Endothelial cell (in vitro differentiated cells): ENCODE measurements at regions not wholly inside any gene's neighbourhood (a gene's known extent, or its start where the extent isn't known, plus 50 kb on each side); places are given as distances from the start of the nearest gene placed in this dataset.

Source experiments
- DNase-seq: peaks from one replicate; pipeline ENCODE4 v3.0.0; 2021; ENCODE audit warnings: low spot score
- H3K27ac Mint-ChIP-seq: one replicate; pipeline ENCODE4 v1.8.0; 2021; ENCODE audit warnings: mixed read lengths, inconsistent platforms; ENCODE audit not compliant: unreplicated experiment
- H3K27me3 Mint-ChIP-seq: one replicate; pipeline ENCODE4 v1.8.0; 2021; ENCODE audit warnings: mild to moderate bottlenecking, moderate library complexity, mixed read lengths, inconsistent platforms; ENCODE audit not compliant: unreplicated experiment
- H3K36me3 Mint-ChIP-seq: one replicate; pipeline ENCODE4 v1.8.0; 2021; ENCODE audit warnings: mild to moderate bottlenecking, low read depth, mixed read lengths, inconsistent platforms; ENCODE audit not compliant: unreplicated experiment
- H3K4me1 Mint-ChIP-seq: one replicate; pipeline ENCODE4 v1.8.0; 2021; ENCODE audit warnings: mild to moderate bottlenecking, mixed read lengths, inconsistent platforms; ENCODE audit not compliant: unreplicated experiment
- H3K4me3 Mint-ChIP-seq: one replicate; pipeline ENCODE4 v1.8.0; 2021; ENCODE audit warnings: mild to moderate bottlenecking, mixed read lengths, inconsistent platforms; ENCODE audit not compliant: unreplicated experiment
- H3K9me3 Mint-ChIP-seq: one replicate; pipeline ENCODE4 v1.8.0; 2021; ENCODE audit warnings: mixed read lengths, inconsistent platforms; ENCODE audit not compliant: unreplicated experiment
- TF ChIP-seq, protein P1 (sequence below): fragments of 200-600 bp; sonication (generic); IDR thresholded peaks from one replicate; pipeline ENCODE4 v1.5.0; 2021; ENCODE audit warnings: antibody characterized with exemption; ENCODE audit not compliant: unreplicated experiment

- Mint-ChIP-seq H3K27ac (no peak overlapping the region), H3K9me3 (no peaks in the 10 kb centered on the region), H3K36me3 (no peaks in the 10 kb centered on the region), H3K4me1 (no peaks in the 10 kb centered on the region), H3K4me3 (no peak overlapping the region), H3K27me3 (no peaks in the 10 kb centered on the region)
- TF ChIP-seq, protein P1, sequence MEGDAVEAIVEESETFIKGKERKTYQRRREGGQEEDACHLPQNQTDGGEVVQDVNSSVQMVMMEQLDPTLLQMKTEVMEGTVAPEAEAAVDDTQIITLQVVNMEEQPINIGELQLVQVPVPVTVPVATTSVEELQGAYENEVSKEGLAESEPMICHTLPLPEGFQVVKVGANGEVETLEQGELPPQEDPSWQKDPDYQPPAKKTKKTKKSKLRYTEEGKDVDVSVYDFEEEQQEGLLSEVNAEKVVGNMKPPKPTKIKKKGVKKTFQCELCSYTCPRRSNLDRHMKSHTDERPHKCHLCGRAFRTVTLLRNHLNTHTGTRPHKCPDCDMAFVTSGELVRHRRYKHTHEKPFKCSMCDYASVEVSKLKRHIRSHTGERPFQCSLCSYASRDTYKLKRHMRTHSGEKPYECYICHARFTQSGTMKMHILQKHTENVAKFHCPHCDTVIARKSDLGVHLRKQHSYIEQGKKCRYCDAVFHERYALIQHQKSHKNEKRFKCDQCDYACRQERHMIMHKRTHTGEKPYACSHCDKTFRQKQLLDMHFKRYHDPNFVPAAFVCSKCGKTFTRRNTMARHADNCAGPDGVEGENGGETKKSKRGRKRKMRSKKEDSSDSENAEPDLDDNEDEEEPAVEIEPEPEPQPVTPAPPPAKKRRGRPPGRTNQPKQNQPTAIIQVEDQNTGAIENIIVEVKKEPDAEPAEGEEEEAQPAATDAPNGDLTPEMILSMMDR = no peak
- DNase-seq = no peak
These were observed 188.0 kb upstream of the TENT5A start for GRCh38 chr6:81940451-81940985.

DNA sequence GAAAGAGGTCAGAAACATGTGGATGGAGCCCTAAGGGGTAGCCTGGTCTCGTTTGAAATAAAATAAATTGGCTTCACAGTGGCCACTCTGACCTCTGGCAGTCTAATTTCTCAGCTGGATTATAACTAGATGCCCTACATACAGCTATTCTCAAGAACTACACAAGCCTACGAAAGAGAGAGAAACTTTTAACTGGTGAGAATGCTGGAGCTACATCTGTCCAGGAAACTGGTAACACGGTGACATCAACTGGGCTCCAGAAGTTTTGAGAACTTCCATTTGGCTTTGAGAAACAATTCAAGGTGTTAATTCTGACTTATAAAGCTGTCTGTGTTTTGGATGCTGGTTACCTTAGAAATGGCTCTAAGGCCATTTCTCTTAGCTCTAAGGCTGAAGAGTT is 187.3 kb upstream of the TENT5A start:
- Mint-ChIP-seq H3K36me3 (no peaks in the 10 kb centered on the region), H3K27me3 (no peaks in the 10 kb centered on the region), H3K4me3 (no peak overlapping the region), H3K4me1 (no peaks in the 10 kb centered on the region), H3K9me3 (no peaks in the 10 kb centered on the region), H3K27ac (no peak overlapping the region)
- DNase-seq = no peak
- TF ChIP-seq, protein P1 = no peak

DNA sequence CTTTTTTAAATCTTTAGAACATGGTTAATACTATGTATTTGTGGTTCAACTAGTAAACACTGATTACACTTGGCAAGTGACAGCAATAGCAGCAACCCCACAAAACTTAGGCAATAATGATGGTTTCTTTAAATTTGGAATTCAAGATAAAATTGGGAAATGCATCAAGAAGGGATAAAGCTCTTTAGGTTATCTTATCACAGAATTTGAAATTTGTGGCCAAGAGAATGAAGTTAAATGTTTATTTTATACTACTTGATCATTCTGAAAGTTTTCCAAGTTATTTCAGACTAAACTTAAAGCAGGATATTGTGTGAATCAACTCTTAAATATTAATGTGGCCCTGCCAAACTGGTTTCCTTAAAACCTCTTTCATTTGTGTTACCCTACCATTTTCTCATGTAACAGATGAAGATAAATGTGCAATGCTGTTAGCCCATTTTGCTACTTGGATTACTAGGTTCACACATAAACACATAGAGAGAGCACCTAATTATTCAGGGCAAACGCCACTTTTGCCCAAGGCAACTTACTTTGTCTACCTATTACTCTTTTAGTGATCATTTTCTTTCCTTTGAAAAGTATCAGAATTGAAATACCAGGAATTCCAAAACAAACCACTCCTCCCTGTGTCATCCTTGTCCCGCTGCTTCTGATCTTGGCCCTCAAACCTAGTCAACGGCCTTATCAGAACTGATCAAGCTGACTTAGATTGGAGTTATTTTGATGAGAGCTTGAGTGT is 186.7 kb upstream of the TENT5A start:
- Mint-ChIP-seq H3K27ac (no peak overlapping the region), H3K4me3 (no peak overlapping the region), H3K27me3 (peaks cover 2% of the 10 kb centered on the region), H3K36me3 (no peaks in the 10 kb centered on the region), H3K4me1 (no peaks in the 10 kb centered on the region), H3K9me3 (no peaks in the 10 kb centered on the region)
- no peak for DNase-seq
- TF ChIP-seq, protein P1 = no peak

DNA sequence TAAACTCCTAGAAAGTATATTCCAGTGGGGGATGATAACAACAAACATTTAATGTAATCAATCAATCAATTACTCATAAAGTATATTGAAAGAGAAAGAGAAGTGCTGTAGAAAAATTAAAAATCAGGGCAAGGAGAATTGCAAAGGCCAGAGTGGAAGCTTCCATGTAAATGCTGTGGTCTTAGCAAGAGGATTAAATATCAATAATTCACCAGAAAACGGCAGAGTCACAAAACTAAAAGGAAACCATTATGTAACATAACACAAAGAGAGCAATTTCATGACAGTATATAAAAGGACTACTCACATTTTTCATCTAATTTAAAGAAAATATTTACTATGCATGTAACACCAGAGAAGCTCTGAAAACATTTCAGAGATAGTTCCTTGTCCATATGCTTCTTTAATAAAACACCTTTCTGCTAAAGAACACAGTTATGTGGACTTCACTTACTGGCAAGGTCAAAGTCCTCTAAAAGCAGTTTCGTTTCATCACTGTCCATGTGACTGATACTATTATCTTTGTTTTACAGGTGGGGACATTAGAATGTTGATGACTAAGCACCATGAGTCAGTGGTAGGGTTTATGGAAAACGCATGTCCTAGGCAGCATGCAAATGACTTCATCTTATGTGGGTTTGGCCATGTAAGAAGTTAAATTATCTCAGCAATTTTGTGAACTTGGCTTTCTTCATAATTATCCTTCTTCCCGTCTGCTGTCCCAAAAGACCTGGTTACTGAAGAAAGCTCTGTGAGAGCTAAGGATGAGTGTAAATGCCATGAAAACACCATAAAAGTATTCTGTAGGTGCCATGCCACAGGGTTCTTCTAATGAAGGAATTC is 185.8 kb upstream of the TENT5A start:
- H3K27me3 Mint-ChIP-seq = peaks cover 2% of the 10 kb centered on the region
- H3K27ac Mint-ChIP-seq = no peak overlapping the region
- H3K4me1 Mint-ChIP-seq = no peaks in the 10 kb centered on the region
- DNase-seq = no peak
- TF ChIP-seq, protein P1 = no peak
- H3K36me3 Mint-ChIP-seq = no peaks in the 10 kb centered on the region
- H3K9me3 Mint-ChIP-seq = no peaks in the 10 kb centered on the region
- no peak overlapping the region for H3K4me3 Mint-ChIP-seq
